ES-I3 (cell line): ENCODE measurements at regions not wholly inside any gene's neighbourhood (a gene's known extent, or its start where the extent isn't known, plus 50 kb on each side); places are given as distances from the start of the nearest gene placed in this dataset.
"Not testable (repeated sequence)": the region's sequence is repeated elsewhere in the genome, so short reads cannot be mapped to it uniquely, and the experiment has no call there.

Experiments
- H3K36me3 ChIP-seq: 2 replicates; pipeline ENCODE4 v1.6.1; 2013; ENCODE audit warnings: mild to moderate bottlenecking, low read length, control low read depth, moderate library complexity; ENCODE audit not compliant: insufficient read depth
- H3K4me1 ChIP-seq: 2 replicates; pipeline ENCODE4 v1.6.1; 2013; ENCODE audit warnings: mild to moderate bottlenecking, control low read depth, low read length; ENCODE audit not compliant: insufficient read depth
- H3K9ac ChIP-seq: 2 replicates; pipeline ENCODE4 v1.6.1; 2013; ENCODE audit warnings: low read depth, mild to moderate bottlenecking, low read length, moderate library complexity
- H3K9me3 ChIP-seq: 2 replicates; pipeline ENCODE4 v1.6.1; 2013; ENCODE audit warnings: mild to moderate bottlenecking, low read length, moderate library complexity; ENCODE audit not compliant: control insufficient read depth, insufficient read depth

DNA sequence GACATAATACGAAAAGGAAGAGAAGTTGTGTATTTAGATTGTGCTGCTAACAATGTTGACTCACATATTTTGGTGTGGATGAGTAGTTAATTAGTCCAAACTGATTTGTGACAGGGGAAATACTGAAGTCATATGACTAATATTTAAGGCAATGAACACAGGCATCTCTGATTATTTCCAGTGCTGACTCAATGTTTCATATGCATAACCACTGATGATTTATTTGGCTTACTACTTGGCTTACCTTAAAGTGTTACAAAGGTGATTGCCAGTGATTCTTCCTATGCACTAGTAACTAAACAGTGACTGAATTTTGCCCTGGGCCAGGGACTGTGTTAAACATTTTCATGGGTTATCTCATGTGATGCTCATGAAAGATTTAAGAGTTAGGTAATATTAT, 722.6 kb downstream of the METTL4 start:
- no peak overlapping the region for H3K9ac ChIP-seq
- H3K36me3 ChIP-seq: no peaks in the 10 kb centered on the region
- no peaks in the 10 kb centered on the region for H3K9me3 ChIP-seq
- H3K4me1 ChIP-seq: no peaks in the 10 kb centered on the region

DNA sequence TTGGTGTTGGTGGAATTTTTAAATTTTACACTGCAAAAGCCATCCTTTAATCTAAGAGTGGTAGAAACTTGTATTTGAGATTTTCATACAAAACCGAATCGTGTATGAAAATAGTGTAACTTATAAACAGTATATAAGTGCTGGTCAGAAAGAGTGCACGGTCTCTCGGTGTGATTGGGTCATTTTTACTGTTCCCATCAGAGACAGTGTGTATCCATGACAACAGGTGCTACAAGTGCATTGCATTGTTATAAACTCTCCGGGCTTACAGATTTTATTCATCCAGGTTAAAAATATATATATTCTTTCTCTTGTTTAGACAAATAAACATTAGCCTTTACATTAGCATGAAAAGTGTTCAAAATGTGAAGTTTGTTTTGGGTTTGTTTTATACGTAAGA, 721.9 kb downstream of the METTL4 start:
- Histone ChIP-seq H3K9ac (no peak overlapping the region), H3K36me3 (no peaks in the 10 kb centered on the region), H3K4me1 (no peaks in the 10 kb centered on the region), H3K9me3 (no peaks in the 10 kb centered on the region)

DNA sequence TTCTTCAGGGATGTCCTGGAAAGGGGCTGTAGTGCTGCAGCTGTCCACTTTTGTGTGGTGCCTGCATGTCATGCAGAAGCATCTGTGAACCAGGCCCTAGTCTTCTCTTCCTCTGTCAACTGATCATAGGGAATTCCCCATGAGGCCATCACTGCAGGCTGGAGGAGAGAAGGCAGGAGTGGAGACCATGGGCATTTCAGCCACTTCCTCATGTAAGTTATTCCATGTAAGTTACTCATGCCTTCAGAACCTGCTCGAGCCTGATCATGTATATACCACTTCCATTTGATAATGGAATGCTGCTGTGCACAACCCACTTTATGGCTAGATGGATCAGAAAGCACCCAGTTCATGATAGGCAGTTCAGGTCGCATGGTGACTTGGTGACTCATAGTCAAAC, 714.0 kb downstream of the METTL4 start:
- H3K9me3 ChIP-seq, H3K36me3 ChIP-seq, H3K9ac ChIP-seq, H3K4me1 ChIP-seq: not testable (repeated sequence)

DNA sequence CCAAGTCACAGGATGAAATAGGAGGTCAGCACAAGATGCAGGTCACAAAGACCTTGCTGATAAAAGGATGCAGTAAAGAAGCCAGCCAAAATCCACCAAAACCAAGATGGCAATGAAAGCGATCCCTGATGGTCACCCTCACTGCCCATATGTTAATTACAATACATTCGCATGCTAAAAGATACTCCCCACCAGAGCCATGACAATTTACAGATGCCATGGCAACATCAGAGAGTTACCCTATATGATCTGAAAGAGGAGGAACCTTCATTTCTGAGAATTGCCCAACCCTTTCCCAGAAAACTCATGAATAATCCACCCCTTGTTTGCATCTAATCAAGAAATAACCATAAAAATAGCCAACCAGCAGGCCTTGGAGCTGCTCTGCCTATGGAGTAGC, 709.8 kb downstream of the METTL4 start:
- Histone ChIP-seq H3K9me3 (peaks cover 5% of the 10 kb centered on the region), H3K4me1 (no peaks in the 10 kb centered on the region), H3K36me3 (no peaks in the 10 kb centered on the region), H3K9ac (no peak overlapping the region)

DNA sequence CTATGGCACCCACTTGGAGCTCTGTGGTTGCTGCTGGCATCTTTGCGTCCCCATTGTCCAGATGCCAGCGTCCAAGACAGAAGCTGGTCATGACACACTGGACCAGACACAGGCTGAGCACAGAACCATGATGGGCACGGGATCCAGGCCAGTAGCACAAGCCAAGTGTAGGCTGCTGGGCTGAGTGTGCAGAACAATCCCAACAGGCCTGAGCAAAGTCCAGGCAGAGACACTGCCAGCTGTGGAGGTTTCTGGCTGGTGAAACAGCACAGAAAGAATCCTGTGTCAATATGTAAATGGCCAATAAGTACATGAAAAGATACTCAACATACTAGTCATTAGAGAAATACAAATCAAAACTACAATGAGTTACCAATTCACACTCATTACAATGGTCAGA, 705.4 kb downstream of the METTL4 start:
- Histone ChIP-seq H3K9me3 (peaks cover 5% of the 10 kb centered on the region), H3K4me1 (no peaks in the 10 kb centered on the region), H3K9ac (no peak overlapping the region), H3K36me3 (no peaks in the 10 kb centered on the region)

DNA sequence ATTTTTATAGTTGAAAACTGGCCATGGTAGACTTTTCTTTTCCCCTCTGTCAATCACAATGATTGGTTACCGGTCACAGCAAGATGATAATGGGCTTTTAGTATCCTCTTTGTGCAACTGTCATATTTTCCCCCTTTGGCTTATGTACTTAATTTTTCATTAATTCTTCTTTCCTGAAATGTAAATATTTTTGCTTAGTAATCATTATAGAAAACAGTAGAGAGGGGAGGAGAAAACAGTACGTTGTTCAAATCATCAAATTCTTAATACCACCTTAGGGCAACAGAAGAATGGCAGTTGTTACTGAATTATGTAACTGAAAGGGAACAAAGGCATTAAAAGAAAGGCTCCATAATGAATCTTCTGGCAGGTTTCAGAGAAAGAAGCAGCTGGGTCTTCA, 699.0 kb downstream of the METTL4 start:
- Histone ChIP-seq H3K9me3 (no peaks in the 10 kb centered on the region), H3K4me1 (no peaks in the 10 kb centered on the region), H3K9ac (no peak overlapping the region), H3K36me3 (no peaks in the 10 kb centered on the region)

DNA sequence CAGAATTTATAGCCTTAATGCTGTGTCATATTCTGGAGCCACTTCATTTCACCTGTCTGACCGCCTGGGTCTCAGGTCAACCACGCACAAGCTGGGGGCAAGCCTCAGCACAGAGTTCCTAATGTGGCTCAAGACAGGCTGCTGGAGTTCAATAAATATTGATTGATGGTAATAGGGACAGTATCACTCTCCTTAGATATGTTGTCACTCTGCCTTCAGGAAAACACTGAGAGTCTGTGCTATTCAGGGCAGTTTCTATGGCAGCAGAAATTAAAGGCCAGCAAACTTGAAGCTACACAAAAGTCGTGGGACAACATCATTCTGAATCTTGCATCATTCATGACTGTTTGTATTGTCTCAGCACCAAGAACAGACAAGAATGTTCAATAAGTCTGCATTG, 696.1 kb downstream of the METTL4 start:
- Histone ChIP-seq H3K4me1 (no peaks in the 10 kb centered on the region), H3K9ac (no peak overlapping the region), H3K9me3 (no peaks in the 10 kb centered on the region), H3K36me3 (0 out of 2 replicates have a peak, but pooled peaks cover 3% of the 10 kb centered on the region)

DNA sequence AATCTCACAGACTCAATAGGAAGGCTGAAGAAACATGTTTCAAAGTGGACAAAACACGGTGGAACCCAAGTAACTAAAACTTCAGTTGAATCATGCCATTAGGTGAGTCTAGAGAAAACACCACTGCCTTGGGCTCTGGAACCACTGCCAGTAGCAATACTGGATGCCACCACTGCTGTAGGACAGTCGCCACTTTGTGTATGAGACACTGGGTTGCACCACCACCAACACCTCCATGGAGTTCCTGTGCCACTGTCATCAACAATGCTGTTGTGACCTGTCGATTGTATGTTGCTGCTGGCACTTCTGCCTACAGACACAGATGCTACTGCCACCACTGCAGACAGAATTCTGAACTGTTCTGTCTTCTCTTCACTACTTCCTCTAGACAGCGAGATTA, 686.7 kb downstream of the METTL4 start:
- H3K9me3 ChIP-seq: no peaks in the 10 kb centered on the region
- no peak overlapping the region for H3K9ac ChIP-seq
- no peaks in the 10 kb centered on the region for H3K36me3 ChIP-seq
- H3K4me1 ChIP-seq: no peaks in the 10 kb centered on the region

DNA sequence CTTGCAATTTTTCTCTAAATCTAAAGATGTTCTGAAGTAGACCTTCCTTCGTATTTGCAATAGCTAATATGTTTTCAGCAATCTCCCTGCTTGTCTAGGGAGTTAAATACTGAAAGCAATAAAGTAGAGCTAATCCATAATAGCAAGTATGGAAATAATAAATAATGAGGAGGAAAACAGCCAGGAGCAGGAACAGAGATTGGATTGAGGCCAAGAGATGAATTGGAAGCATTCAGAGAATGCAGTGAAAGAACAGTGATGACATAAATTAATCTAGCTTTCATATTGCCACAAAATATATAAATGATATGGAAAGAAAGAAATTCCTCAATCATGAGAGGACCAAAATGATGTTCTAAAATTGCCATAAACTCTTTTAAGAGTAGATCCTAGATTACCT, 679.7 kb downstream of the METTL4 start:
- Histone ChIP-seq H3K9ac (no peak overlapping the region), H3K9me3 (no peaks in the 10 kb centered on the region), H3K4me1 (no peaks in the 10 kb centered on the region), H3K36me3 (no peaks in the 10 kb centered on the region)

DNA sequence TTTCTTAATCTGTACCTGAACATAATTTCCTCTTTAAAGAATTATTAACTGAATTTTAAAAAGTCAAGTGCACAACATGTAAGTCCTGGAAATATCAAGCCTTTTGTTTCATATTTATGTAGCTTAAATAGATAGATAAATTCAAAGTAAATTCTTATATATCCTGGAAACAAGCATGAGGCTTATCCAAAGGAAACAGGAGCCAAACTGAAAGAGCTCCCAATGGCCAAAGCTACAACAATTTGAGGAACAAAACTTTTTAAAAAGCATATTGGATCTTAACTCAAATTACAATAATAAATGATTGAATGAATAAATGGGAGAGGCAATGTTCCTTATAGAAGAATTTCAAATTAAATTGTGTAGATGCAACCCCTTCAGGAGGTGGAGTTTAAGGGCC, 679.1 kb downstream of the METTL4 start:
- Histone ChIP-seq H3K4me1 (no peaks in the 10 kb centered on the region), H3K36me3 (no peaks in the 10 kb centered on the region), H3K9ac (no peak overlapping the region), H3K9me3 (no peaks in the 10 kb centered on the region)

DNA sequence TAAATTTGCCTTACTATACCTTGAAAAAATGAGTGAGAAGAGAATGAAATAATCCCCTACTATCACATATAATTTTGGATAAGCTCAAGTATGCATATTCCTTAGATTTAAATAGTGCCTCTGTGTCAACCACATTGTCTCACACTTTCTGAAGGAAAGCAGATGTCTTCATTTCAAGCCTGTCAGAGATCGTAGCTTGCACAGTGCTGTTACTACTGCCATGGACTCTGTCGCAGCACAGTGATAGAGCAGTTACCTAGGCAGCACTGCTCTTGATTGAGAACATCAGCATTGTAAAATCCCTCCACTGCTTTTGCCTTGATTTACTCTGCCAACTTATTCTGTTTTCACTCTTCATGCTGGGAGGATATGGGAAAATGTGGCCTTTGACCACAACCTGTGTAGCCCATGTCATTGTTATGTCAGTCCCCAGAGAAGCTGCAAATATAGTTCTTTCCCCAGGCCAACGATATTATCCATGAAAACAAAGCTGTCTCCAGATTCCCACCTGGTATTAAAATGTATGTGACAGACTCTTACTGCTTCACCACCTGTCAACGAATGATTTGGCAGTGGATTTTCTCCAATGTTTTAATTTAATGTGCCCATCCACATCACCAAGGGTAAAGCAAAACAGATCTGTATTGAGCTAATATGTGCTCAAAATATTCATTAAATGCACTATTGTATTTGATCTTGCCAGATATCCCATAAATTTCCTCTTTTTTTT, 675.7 kb downstream of the METTL4 start:
- no peaks in the 10 kb centered on the region for H3K4me1 ChIP-seq

DNA sequence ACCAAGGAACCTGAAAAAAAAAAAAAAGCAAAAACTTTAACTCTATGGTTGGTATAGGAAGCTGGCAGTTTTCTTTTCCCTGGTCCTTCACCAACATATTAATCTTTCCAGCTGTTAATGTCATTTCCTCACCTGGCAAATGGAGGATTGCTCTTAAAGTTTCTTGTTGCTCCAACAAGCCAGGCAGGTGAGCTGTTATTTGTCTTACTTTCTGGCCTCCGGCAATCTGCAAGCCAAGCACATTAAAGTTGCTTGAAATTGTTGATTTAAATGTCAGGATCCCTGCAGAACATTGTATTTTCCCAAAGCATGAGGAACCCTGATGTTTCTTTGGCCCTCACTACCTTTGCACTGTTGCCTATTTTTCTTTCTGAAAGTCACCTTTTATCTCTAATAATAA, 664.9 kb downstream of the METTL4 start:
- no peak overlapping the region for H3K9ac ChIP-seq
- no peaks in the 10 kb centered on the region for H3K36me3 ChIP-seq
- H3K4me1 ChIP-seq: no peaks in the 10 kb centered on the region
- H3K9me3 ChIP-seq: peaks cover 6% of the 10 kb centered on the region; the same call in 1 of the 2 replicates

More for the DNA sequence above, 675.7 kb downstream of the METTL4 start:
- Histone ChIP-seq H3K9ac (no peak overlapping the region), H3K9me3 (no peaks in the 10 kb centered on the region), H3K36me3 (no peaks in the 10 kb centered on the region)

DNA sequence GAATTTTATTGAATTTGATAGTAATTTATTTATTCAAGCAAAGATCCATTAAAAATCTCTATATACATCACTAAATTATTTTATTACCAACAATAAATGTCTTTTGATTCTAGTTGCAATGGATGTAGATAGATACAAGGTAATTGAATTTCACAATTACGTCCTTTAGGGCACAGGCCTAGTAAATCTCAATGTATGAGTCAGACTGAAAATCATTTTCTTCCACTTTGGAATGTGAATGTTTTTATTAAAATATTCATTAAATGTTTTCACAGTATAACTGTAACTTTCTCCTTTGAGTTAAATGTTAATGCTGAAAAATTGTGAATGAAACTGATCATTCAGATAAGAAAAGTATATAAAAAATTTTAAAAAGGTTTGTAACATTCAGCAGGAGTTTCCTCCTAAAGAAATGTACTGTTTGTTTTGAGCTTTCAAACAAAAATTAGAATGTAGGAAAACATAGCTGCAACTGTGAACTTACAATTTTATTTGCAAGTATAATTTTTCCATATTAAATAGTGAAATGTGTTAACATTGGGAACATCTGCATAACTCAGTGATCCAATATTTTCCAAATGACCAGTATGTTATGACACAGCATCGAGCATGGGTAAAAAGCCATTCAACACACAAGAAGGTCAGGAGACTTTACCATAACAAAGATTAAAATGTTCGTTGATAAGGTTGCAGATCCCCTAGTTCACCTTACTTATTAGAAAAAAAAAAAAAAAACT, 663.7 kb downstream of the METTL4 start:
- H3K9me3 ChIP-seq: peaks cover 6% of the 10 kb centered on the region; the same call in 1 of the 2 replicates
- H3K9ac ChIP-seq: no peak overlapping the region

DNA sequence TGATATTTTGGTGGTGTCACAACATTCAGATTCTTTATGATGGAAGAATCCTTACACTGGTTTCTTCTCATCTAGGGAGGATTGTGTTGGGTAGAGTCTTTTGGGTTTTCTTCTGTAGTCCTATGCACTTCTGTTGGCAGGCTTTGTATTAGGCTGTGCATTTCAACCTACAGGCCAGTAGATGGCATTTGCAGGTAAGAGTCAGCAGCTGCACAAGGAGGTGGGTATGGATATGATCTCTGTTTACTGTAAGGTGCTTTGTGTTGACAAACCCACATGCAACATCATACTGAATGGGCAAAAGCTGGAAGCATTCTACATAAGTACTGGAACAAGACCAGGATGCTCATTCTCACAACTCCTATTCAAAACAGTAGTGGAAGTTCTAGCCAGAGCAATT, 656.8 kb downstream of the METTL4 start:
- Histone ChIP-seq H3K9me3 (peaks cover 11% of the 10 kb centered on the region), H3K9ac (no peak overlapping the region), H3K4me1 (no peaks in the 10 kb centered on the region), H3K36me3 (no peaks in the 10 kb centered on the region)

More for the DNA sequence above, 663.7 kb downstream of the METTL4 start:
- Histone ChIP-seq H3K36me3 (no peaks in the 10 kb centered on the region), H3K4me1 (no peaks in the 10 kb centered on the region)

DNA sequence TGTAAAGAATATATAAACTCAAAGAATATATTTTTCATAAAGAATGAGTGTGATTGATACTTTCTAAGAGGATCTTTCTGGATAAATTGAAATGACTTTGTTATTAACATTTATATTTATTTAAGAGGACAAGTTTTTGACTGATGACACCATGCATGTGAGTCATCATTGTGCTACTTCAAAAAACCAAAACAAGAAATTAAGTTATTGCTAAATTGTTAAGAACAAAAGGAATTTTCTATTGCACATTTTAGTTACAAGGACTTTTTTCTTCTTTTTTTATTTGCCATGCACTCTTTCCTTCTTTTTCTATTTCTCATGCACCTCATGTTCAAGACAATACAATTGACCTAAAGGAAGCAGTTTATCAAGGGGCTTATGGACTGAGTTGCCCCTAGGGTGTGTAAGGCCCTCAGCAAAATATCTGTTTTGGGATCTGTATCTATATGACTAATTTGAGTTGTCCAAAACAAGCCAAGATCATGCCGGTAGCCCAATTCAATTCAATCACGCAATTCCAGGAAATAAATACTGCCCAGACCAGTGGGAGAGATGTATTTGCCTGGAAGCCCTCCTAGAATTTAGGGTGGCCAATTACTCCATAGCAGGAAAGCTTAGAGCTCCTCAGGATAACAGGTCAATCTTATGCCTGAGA, 654.3 kb downstream of the METTL4 start:
- H3K9ac ChIP-seq: no peak overlapping the region
- no peaks in the 10 kb centered on the region for H3K36me3 ChIP-seq
- H3K4me1 ChIP-seq: no peaks in the 10 kb centered on the region
- peaks cover 8% of the 10 kb centered on the region for H3K9me3 ChIP-seq
